NB4 (cell line): ENCODE measurements at regions not wholly inside any gene's neighbourhood (a gene's known extent, or its start where the extent isn't known, plus 50 kb on each side); places are given as distances from the start of the nearest gene placed in this dataset.
"Not testable (repeated sequence)": the region's sequence is repeated elsewhere in the genome, so short reads cannot be mapped to it uniquely, and the experiment has no call there.

ENCODE experiments used
- DNase-seq: peaks from one replicate; pipeline ENCODE4 v3.0.0; 2010; ENCODE audit warnings: low read depth
- H3K4me3 ChIP-seq: one replicate; pipeline ENCODE4 v1.5.1; 2011; ENCODE audit warnings: mild to moderate bottlenecking, low read depth, low read length, moderate library complexity
- CTCF ChIP-seq: IDR thresholded peaks from one replicate; pipeline ENCODE4 v1.5.1; 2012; ENCODE audit warnings: low read depth, low read length
- MAX ChIP-seq: IDR thresholded peaks from 2 replicates; pipeline ENCODE4 v1.6.1; 2011; ENCODE audit warnings: low read depth, low read length
- MYC ChIP-seq: IDR thresholded peaks from 2 replicates; pipeline ENCODE4 v1.6.1; 2011; ENCODE audit warnings: low read depth, low read length
- POLR2A ChIP-seq: IDR thresholded peaks from 2 replicates; pipeline ENCODE4 v1.6.1; 2011; ENCODE audit warnings: mild to moderate bottlenecking; ENCODE audit not compliant: insufficient read length; ENCODE audit errors: extremely low read depth

DNA sequence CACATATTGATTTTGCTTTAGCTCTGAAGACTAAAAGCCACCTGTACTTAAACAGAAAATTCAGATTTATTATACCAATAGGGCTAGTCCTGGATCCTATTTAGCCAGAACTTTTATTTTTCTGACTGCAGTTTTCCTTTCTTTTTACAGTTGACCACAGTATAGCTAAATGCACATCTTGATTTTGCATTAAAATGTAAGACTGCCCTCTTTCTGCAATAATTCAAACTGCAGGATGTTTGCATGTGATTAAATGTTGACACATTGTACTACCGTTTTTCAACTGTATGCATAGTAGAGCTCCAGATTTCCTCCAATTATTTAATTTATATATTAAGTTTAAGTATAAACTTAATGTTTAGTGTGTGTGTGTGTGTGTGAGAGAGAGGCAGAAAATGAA, 1262.9 kb downstream of the SUCLG1 start:
- DNase-seq = peak; percentile 29
- H3K4me3 ChIP-seq = no peak overlapping the region
- TF ChIP-seq POLR2A (no peak), MYC (no peak), CTCF (peak; percentile 39)

GRCh38 chr2:83191316-83191715, 1267.8 kb downstream of the SUCLG1 start:
- DNase-seq = no peak
- TF ChIP-seq CTCF (no peak), MAX (no peak), MYC (no peak), POLR2A (no peak)
- H3K4me3 ChIP-seq = no peak overlapping the region

DNA sequence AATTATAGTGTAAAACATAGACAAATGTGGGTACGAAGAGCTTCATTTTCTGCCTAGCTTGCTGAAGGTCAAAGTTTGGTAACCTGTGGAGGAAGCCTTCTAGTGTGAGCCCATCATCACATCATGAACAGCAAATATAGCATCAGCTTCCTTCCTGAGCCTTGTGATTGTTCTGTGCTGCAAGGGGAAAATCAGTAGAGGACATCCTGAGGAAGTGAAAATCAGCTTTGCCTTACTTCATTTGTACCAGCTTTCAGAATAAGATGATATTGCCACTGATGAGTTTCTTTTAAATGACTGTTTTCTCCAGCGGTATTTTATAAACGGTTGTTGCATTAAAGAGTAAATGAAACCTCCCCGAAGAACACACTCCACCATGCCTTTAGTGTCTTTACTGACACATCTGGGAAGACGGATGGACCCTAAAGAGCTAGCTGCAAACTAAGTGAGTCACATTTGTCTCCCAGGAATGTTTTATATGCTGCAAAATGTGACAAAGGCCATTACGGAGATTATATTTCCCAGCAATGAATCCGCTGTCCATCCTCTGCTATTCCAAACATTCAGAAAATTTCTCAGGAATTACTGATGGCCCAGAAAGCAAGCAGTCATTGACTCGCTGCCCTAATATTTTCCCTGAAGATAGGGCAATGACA, 1272.8 kb downstream of the SUCLG1 start:
- no peak for DNase-seq
- TF ChIP-seq MYC = no peak
- no peak for TF ChIP-seq MAX
- no peak for TF ChIP-seq POLR2A
- H3K4me3 ChIP-seq = no peak overlapping the region

GRCh38 chr2:83180862-83181530, 1278.1 kb downstream of the SUCLG1 start:
- H3K4me3 ChIP-seq, DNase-seq: not testable (repeated sequence)

GRCh38 chr2:83176539-83176938, 1282.5 kb downstream of the SUCLG1 start:
- no peak overlapping the region for H3K4me3 ChIP-seq
- TF ChIP-seq POLR2A (no peak), CTCF (no peak), MAX (no peak), MYC (no peak)
- DNase-seq = no peak

DNA sequence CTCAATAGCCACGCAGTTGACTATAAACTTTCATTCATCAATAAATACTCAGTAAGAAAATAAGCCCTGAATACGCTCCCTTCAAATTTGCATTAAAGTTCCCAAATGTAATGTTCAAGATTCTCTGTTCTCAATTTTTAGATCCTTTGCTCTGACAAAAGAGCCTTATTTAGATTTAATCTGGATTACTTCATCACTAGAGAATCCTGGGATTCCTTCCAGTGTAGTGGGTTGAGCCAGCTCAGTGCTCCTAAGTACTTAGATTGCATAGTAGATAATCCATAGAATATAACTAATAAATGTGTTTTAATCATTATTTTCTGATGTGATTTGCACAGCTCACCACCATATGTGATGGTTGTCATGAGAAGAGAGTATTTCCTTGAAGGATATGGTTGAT, 1286.2 kb downstream of the SUCLG1 start:
- H3K4me3 ChIP-seq = no peak overlapping the region
- no peak for TF ChIP-seq MYC
- no peak for TF ChIP-seq POLR2A
- no peak for TF ChIP-seq MAX
- no peak for TF ChIP-seq CTCF
- DNase-seq = no peak

GRCh38 chr2:83168377-83168776, 1290.7 kb downstream of the SUCLG1 start:
- TF ChIP-seq MAX = no peak
- no peak for DNase-seq
- no peak overlapping the region for H3K4me3 ChIP-seq
